IMR-90 (cell line): ENCODE measurements at regions not wholly inside any gene's neighbourhood (a gene's known extent, or its start where the extent isn't known, plus 50 kb on each side); places are given as distances from the start of the nearest gene placed in this dataset.

Experiments used
- ATAC-seq: fragments of 200-7000 bp; cut with Tn5 transposase; 2 replicates; pipeline ENCODE4 v1.9.1; 2020; ENCODE audit warnings: low read depth, mild to moderate bottlenecking, moderate library complexity
- BruUV-seq: library from RNA; stranded (reverse); fragments of 400-500 nt; replicated peaks from 2 replicates; lab custom pipeline; 2021; lab: Mats Ljungman, UMichigan
- CTCF ChIA-PET: fragments of 300-600 bp; formaldehyde crosslinking; extraction: SDS; loops from one replicate; lab custom pipeline; 2021; ENCODE audit warnings: antibody characterized with exemption; lab: Yijun Ruan, JAX
- POLR2A ChIA-PET: fragments of 300-600 bp; sonication (Branson Sonifier 250); formaldehyde crosslinking; loops from one replicate; lab custom pipeline; 2022; ENCODE audit warnings: antibody characterized with exemption; ENCODE audit not compliant: unreplicated experiment; lab: Charles Lee
- DNase-seq: peaks from one replicate; pipeline ENCODE4 v3.0.0; 2013
- H2AFZ ChIP-seq: replicated peaks from 2 replicates; pipeline ENCODE3; 2013; ENCODE audit warnings: low read length, mild to moderate bottlenecking; ENCODE audit not compliant: poor library complexity
- H2AK5ac ChIP-seq: 2 replicates; pipeline ENCODE4 v1.6.1; 2013; ENCODE audit warnings: low read depth, low read length, inconsistent platforms
- H2AK9ac ChIP-seq: replicated peaks from 2 replicates; pipeline ENCODE3; 2013; ENCODE audit warnings: mild to moderate bottlenecking, low read depth, low read length, moderate library complexity; ENCODE audit not compliant: poor library complexity
- H2BK120ac ChIP-seq: 2 replicates; pipeline ENCODE4 v1.6.1; 2013; ENCODE audit warnings: low read depth, low read length, inconsistent platforms
- H2BK15ac ChIP-seq: 3 replicates; pipeline ENCODE4 v1.6.1; 2013; ENCODE audit warnings: low read depth, low read length, inconsistent platforms
- H2BK20ac ChIP-seq: 2 replicates; pipeline ENCODE4 v1.6.1; 2013; ENCODE audit warnings: low read depth, mild to moderate bottlenecking, inconsistent platforms, low read length, moderate library complexity
- H2BK5ac ChIP-seq: 2 replicates; pipeline ENCODE4 v1.6.1; 2013; ENCODE audit warnings: mild to moderate bottlenecking, low read depth, low read length, inconsistent platforms; ENCODE audit not compliant: poor library complexity, severe bottlenecking
- H3K14ac ChIP-seq: replicated peaks from 2 replicates; pipeline ENCODE4 v1.6.1; 2013; ENCODE audit warnings: low read depth, low read length, inconsistent platforms
- H3K18ac ChIP-seq: 2 replicates; pipeline ENCODE4 v1.6.1; 2013; ENCODE audit warnings: low read depth, low read length, control low read depth
- H3K23ac ChIP-seq: 2 replicates; pipeline ENCODE4 v1.6.1; 2013; ENCODE audit warnings: low read depth, low read length, inconsistent platforms
- H3K27ac ChIP-seq: 2 replicates; pipeline ENCODE4 v1.5.1; 2013; ENCODE audit warnings: mild to moderate bottlenecking, control low read depth, low read length; ENCODE audit not compliant: insufficient read depth
- H3K27me3 ChIP-seq: 2 replicates; pipeline ENCODE4 v1.6.1; 2013; ENCODE audit warnings: low read length; ENCODE audit not compliant: control insufficient read depth, insufficient read depth
- H3K36me3 ChIP-seq: 2 replicates; pipeline ENCODE4 v1.6.1; 2013; ENCODE audit warnings: low read length, mixed read lengths; ENCODE audit not compliant: control insufficient read depth, insufficient read depth
- H3K4ac ChIP-seq: 2 replicates; pipeline ENCODE4 v1.6.1; 2013; ENCODE audit warnings: low read depth, low read length, inconsistent platforms
- H3K4me1 ChIP-seq: 2 replicates; pipeline ENCODE4 v1.6.1; 2013; ENCODE audit warnings: low read length, mixed read lengths; ENCODE audit not compliant: control insufficient read depth, insufficient read depth
- H3K4me2 ChIP-seq: 2 replicates; pipeline ENCODE4 v1.6.1; 2013; ENCODE audit warnings: low read depth, mild to moderate bottlenecking, control low read depth, low read length, moderate library complexity
- H3K4me3 ChIP-seq: 2 replicates; pipeline ENCODE4 v1.5.1; 2013; ENCODE audit warnings: low read depth, mild to moderate bottlenecking, control low read depth, low read length, moderate library complexity; ENCODE audit not compliant: insufficient read depth
- H3K56ac ChIP-seq: 2 replicates; pipeline ENCODE4 v1.6.1; 2013; ENCODE audit warnings: low read length, inconsistent platforms; ENCODE audit not compliant: insufficient read depth; ENCODE audit errors: extremely low read depth
- H3K79me1 ChIP-seq, 2 experiments: 2 replicates each; pipeline ENCODE4 v1.6.1; 2013; ENCODE audit warnings: low read length in 2 of 2, inconsistent platforms in 1 of 2, low read depth in 1 of 2
- H3K9ac ChIP-seq: 2 replicates; pipeline ENCODE4 v1.6.1; 2013; ENCODE audit warnings: low read depth, low read length, control low read depth
- H3K9me1 ChIP-seq: 2 replicates; pipeline ENCODE4 v1.6.1; 2013; ENCODE audit warnings: low read length, inconsistent platforms; ENCODE audit not compliant: insufficient read depth
- H3K9me3 ChIP-seq: 2 replicates; pipeline ENCODE4 v1.6.1; 2013; ENCODE audit warnings: low read length; ENCODE audit not compliant: control insufficient read depth, insufficient read depth
- H4K20me1 ChIP-seq: 2 replicates; pipeline ENCODE4 v1.6.1; 2013; ENCODE audit warnings: low read length, inconsistent platforms; ENCODE audit not compliant: insufficient read depth
- H4K5ac ChIP-seq: 2 replicates; pipeline ENCODE4 v1.6.1; 2013; ENCODE audit warnings: mild to moderate bottlenecking, low read depth, low read length, control low read depth
- H4K8ac ChIP-seq, 2 experiments: 2 replicates each; pipeline ENCODE4 v1.6.1; 2013; ENCODE audit warnings: low read depth in 2 of 2, low read length in 2 of 2, control low read depth in 1 of 2, inconsistent platforms in 1 of 2
- H4K91ac ChIP-seq: 2 replicates; pipeline ENCODE4 v1.6.1; 2013; ENCODE audit warnings: low read depth, low read length, inconsistent platforms; ENCODE audit not compliant: insufficient read depth
- CHD1 ChIP-seq: IDR thresholded peaks from 2 replicates; pipeline ENCODE4 v1.6.1; 2012; ENCODE audit warnings: low read depth, low read length, improper control_type of control experiment
- ELK1 ChIP-seq: fragments of 150-350 bp; IDR thresholded peaks from 2 replicates; pipeline ENCODE4 v1.6.1; 2016; ENCODE audit warnings: low read depth, mild to moderate bottlenecking, low read length, moderate library complexity, borderline replicate concordance
- MAFK ChIP-seq: IDR thresholded peaks from 2 replicates; pipeline ENCODE4 v1.6.1; 2012; ENCODE audit warnings: low read depth, low read length, improper control_type of control experiment
- NFE2L2 ChIP-seq: fragments of 150-350 bp; IDR thresholded peaks from 2 replicates; pipeline ENCODE4 v1.6.1; 2016; ENCODE audit warnings: low read depth, mild to moderate bottlenecking, low read length
- WGBS, 2 experiments: methylation state at CpG; one replicate each; pipeline versions ENCODE4 v1.1.5 to v1.1.7; 2013; ENCODE audit warnings: missing lambda C conversion rate in 2 of 2; ENCODE audit not compliant: insufficient read length in 1 of 2; ENCODE audit errors: extremely low coverage in 2 of 2; 5-methylcytosine and 5-hydroxymethylcytosine counted together
- dilution Hi-C: fragments of 300-500 bp; cut with HindIII; formaldehyde crosslinking; loops from one replicate; pipeline ENCODE4 v1.14.3; 2018; ENCODE audit warnings: low sequenced_read_pairs; ENCODE audit not compliant: unreplicated experiment
- in situ Hi-C: fragments of 300-500 bp; cut with MboI; formaldehyde crosslinking; loops from 3 replicates; pipeline ENCODE4 v1.14.3; 2019; ENCODE audit warnings: low sequenced_read_pairs, inconsistent platforms, mixed read lengths
- intact Hi-C: fragments of 100-400 bp; cut with micrococcal nuclease; formaldehyde crosslinking; loops from 2 replicates; pipeline ENCODE4 v1.10.0; 2022

DNA sequence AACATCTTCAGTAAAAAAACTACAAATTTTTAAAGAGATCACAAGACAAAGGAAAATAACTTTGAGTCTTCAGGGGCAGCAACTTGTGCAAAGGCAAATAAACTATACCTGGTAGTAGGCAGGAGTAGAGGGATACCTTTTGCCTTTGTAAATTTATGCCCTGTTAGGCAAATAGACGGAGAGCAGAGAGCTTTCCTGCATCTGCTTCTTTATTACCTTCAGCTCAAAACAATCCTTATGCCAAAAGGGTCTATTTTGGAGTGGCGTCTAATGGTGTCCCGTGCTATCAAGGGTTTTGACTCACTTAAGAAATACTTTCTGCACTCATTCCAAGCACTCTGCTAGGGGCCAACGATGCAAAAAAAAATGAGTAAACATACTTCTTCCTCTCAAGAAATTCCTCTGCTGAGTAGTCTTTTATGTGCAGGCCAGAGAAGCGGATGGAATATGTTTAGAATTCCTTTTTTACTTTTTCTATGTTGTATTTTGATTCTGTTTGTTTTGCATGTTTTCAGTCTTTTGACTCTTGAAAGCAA, 131.9 kb downstream of the ANXA5 start:
- intact Hi-C loops (no loop called here), in situ Hi-C loops (no loop called here), dilution Hi-C loops (no loop called here)
- no peaks in the 10 kb centered on the region for H3K36me3 ChIP-seq
- H3K4me3 ChIP-seq: no peak overlapping the region
- H3K18ac ChIP-seq: no peak overlapping the region
- H4K5ac ChIP-seq: no peak overlapping the region
- no peaks in the 10 kb centered on the region for H3K9me3 ChIP-seq
- no peak overlapping the region for H2BK20ac ChIP-seq
- WGBS, 2 experiments: no CpG with 5 or more reads among the region's 5 CpGs
- POLR2A ChIA-PET: no interaction called here
- no peaks in the 10 kb centered on the region for H3K4me1 ChIP-seq
- no peak overlapping the region for H3K56ac ChIP-seq
- H3K4ac ChIP-seq: no peak overlapping the region
- BruUV-seq: no TSS peak
- DNase-seq (peak; percentile 20), ATAC-seq (peak; percentile 91)
- TF ChIP-seq MAFK: no peak
- TF ChIP-seq NFE2L2: no peak
- no peak for TF ChIP-seq CHD1
- no peak for TF ChIP-seq ELK1
- no peak overlapping the region for H2AK5ac ChIP-seq
- H3K27ac ChIP-seq: no peak overlapping the region
- no peak overlapping the region for H3K23ac ChIP-seq
- no peak overlapping the region for H2AFZ ChIP-seq
- CTCF ChIA-PET: no interaction called here
- no peak overlapping the region for H3K14ac ChIP-seq
- no peak overlapping the region for H3K9ac ChIP-seq
- no peaks in the 10 kb centered on the region for H3K79me1 ChIP-seq
- H3K9me1 ChIP-seq: no peaks in the 10 kb centered on the region
- H2AK9ac ChIP-seq: no peak overlapping the region
- H2BK120ac ChIP-seq: no peak overlapping the region
- H3K4me2 ChIP-seq: no peak overlapping the region
- H4K20me1 ChIP-seq: no peaks in the 10 kb centered on the region
- no peak overlapping the region for H4K8ac ChIP-seq
- H2BK15ac ChIP-seq: no peak overlapping the region
- H4K91ac ChIP-seq: no peak overlapping the region
- H3K27me3 ChIP-seq: no peaks in the 10 kb centered on the region
- no peak overlapping the region for H2BK5ac ChIP-seq
